HG02981 (cell line): ENCODE measurements at regions not wholly inside any gene's neighbourhood (a gene's known extent, or its start where the extent isn't known, plus 50 kb on each side); places are given as distances from the start of the nearest gene placed in this dataset.
"Not testable (repeated sequence)": the region's sequence is repeated elsewhere in the genome, so short reads cannot be mapped to it uniquely, and the experiment has no call there.

ENCODE experiments used
- ATAC-seq: cut with Tn5 transposase; IDR thresholded peaks from one replicate; pipeline ENCODE4 v1.9.1; 2021; ENCODE audit warnings: mild to moderate bottlenecking, moderate library complexity; ENCODE audit not compliant: unreplicated experiment

- no peak for ATAC-seq
These were observed 719.1 kb upstream of the ANO3 start for GRCh38 chr11:25612806-25613205.

GRCh38 chr11:25613451-25613850, 718.5 kb upstream of the ANO3 start:
- ATAC-seq = no peak

GRCh38 chr11:25613865-25614264, 718.1 kb upstream of the ANO3 start:
- no peak for ATAC-seq

GRCh38 chr11:25615069-25615468, 716.9 kb upstream of the ANO3 start:
- no peak for ATAC-seq

- ATAC-seq = no peak
These were observed 716.1 kb upstream of the ANO3 start for GRCh38 chr11:25615841-25616240.

GRCh38 chr11:25625094-25625493, 706.8 kb upstream of the ANO3 start:
- ATAC-seq = no peak

GRCh38 chr11:25628030-25628429, 703.9 kb upstream of the ANO3 start:
- no peak for ATAC-seq

GRCh38 chr11:25633230-25633629, 698.7 kb upstream of the ANO3 start:
- ATAC-seq = no peak

GRCh38 chr11:25649220-25649619, 682.7 kb upstream of the ANO3 start:
- ATAC-seq = not testable (repeated sequence)

GRCh38 chr11:25650319-25650718, 681.6 kb upstream of the ANO3 start:
- ATAC-seq = no peak

GRCh38 chr11:25655636-25656035, 676.3 kb upstream of the ANO3 start:
- ATAC-seq = no peak

- no peak for ATAC-seq
These were observed 673.0 kb upstream of the ANO3 start for GRCh38 chr11:25658916-25659315.

GRCh38 chr11:25659706-25660105, 672.2 kb upstream of the ANO3 start:
- ATAC-seq = no peak

- no peak for ATAC-seq
These were observed 664.1 kb upstream of the ANO3 start for GRCh38 chr11:25667871-25668270.

- ATAC-seq = no peak
These were observed 640.0 kb upstream of the ANO3 start for GRCh38 chr11:25691959-25692358.

- no peak for ATAC-seq
These were observed 629.5 kb upstream of the ANO3 start for GRCh38 chr11:25702417-25702816.

GRCh38 chr11:25710975-25711374, 621.0 kb upstream of the ANO3 start:
- ATAC-seq = no peak

- no peak for ATAC-seq
These were observed 604.0 kb upstream of the ANO3 start for GRCh38 chr11:25727944-25728343.

GRCh38 chr11:25730230-25730629, 601.7 kb upstream of the ANO3 start:
- ATAC-seq = no peak

- ATAC-seq = no peak
These were observed 598.2 kb upstream of the ANO3 start for GRCh38 chr11:25733777-25734176.

- no peak for ATAC-seq
These were observed 597.2 kb upstream of the ANO3 start for GRCh38 chr11:25734591-25735211.

- no peak for ATAC-seq
These were observed 594.8 kb upstream of the ANO3 start for GRCh38 chr11:25737071-25737675.

GRCh38 chr11:25741886-25742285, 590.0 kb upstream of the ANO3 start:
- ATAC-seq = no peak
